OCI-LY1 (cell line): ENCODE measurements at regions not wholly inside any gene's neighbourhood (a gene's known extent, or its start where the extent isn't known, plus 50 kb on each side); places are given as distances from the start of the nearest gene placed in this dataset.
"Not testable (repeated sequence)": the region's sequence is repeated elsewhere in the genome, so short reads cannot be mapped to it uniquely, and the experiment has no call there.

Source experiments
- H2AFZ ChIP-seq: fragments of 200-600 bp; sonication (generic), shearing (Covaris generic); 2 replicates; pipeline ENCODE4 v1.6.0; 2014; ENCODE audit warnings: antibody characterized with exemption, mild to moderate bottlenecking, low read length
- H3F3A ChIP-seq: fragments of 200-600 bp; sonication (generic), shearing (Covaris generic); 2 replicates; pipeline ENCODE4 v1.6.0; 2014; ENCODE audit warnings: mild to moderate bottlenecking, antibody characterized with exemption, low read length, moderate library complexity; ENCODE audit not compliant: insufficient read depth
- H3K27ac ChIP-seq: fragments of 200-600 bp; sonication (generic); 2 replicates; pipeline ENCODE4 v1.5.1; 2014; ENCODE audit warnings: low read length, mixed run types, mild to moderate bottlenecking, low read depth; ENCODE audit not compliant: poor library complexity, severe bottlenecking
- H3K27me3 ChIP-seq: fragments of 200-600 bp; sonication (generic); 2 replicates; pipeline ENCODE4 v1.6.0; 2014; ENCODE audit warnings: antibody characterized with exemption, mild to moderate bottlenecking, low read length, moderate library complexity; ENCODE audit not compliant: insufficient read depth
- H3K36me3 ChIP-seq: fragments of 200-600 bp; sonication (generic); 2 replicates; pipeline ENCODE4 v1.6.1; 2014; ENCODE audit warnings: mild to moderate bottlenecking, antibody characterized with exemption, low read length, moderate library complexity, mixed read lengths; ENCODE audit not compliant: insufficient read depth
- H3K4me1 ChIP-seq: fragments of 200-600 bp; sonication (generic); 2 replicates; pipeline ENCODE4 v1.5.1; 2014; ENCODE audit warnings: mild to moderate bottlenecking, low read length, moderate library complexity; ENCODE audit not compliant: insufficient read depth, severe bottlenecking
- H3K4me2 ChIP-seq: fragments of 200-600 bp; sonication (generic), shearing (Covaris generic); 2 replicates; pipeline ENCODE4 v1.6.1; 2014; ENCODE audit warnings: low read length
- H3K4me3 ChIP-seq: fragments of 200-600 bp; sonication (generic); 2 replicates; pipeline ENCODE4 v1.5.1; 2014; ENCODE audit warnings: low read length, low read depth, mild to moderate bottlenecking, mixed read lengths; ENCODE audit not compliant: poor library complexity, severe bottlenecking
- H3K79me2 ChIP-seq: fragments of 200-600 bp; shearing (Covaris generic); 2 replicates; pipeline ENCODE4 v1.6.1; 2016; ENCODE audit warnings: mixed run types, low read length, mixed read lengths; ENCODE audit not compliant: insufficient read depth
- H3K9ac ChIP-seq: fragments of 200-600 bp; sonication (generic), shearing (Covaris generic); 2 replicates; pipeline ENCODE4 v1.6.1; 2014; ENCODE audit warnings: mild to moderate bottlenecking, low read length, mixed read lengths
- H3K9me2 ChIP-seq: fragments of 200-600 bp; sonication (generic), shearing (Covaris generic); 2 replicates; pipeline ENCODE4 v1.6.1; 2014; ENCODE audit warnings: low read depth, mild to moderate bottlenecking, low read length, mixed read lengths
- H3K9me3 ChIP-seq: fragments of 200-600 bp; shearing (Covaris generic); 2 replicates; pipeline ENCODE4 v1.6.1; 2014; ENCODE audit warnings: low read length, mixed read lengths
- H4K20me1 ChIP-seq: fragments of 200-600 bp; sonication (generic), shearing (Covaris generic); 2 replicates; pipeline ENCODE4 v1.6.0; 2016; ENCODE audit warnings: mild to moderate bottlenecking, low read length; ENCODE audit not compliant: insufficient read depth
- EZH2 ChIP-seq: fragments of 200-600 bp; sonication (generic), shearing (Covaris generic); IDR thresholded peaks from 2 replicates; pipeline ENCODE4 v1.8.0; 2017; ENCODE audit warnings: borderline replicate concordance, mixed run types, mild to moderate bottlenecking, antibody characterized with exemption, low read length, moderate library complexity, mixed read lengths
- TF ChIP-seq, protein P1 (sequence below): fragments of 200-600 bp; sonication (generic), shearing (Covaris generic); IDR thresholded peaks from 2 replicates; pipeline ENCODE4 v1.5.1; 2017; ENCODE audit warnings: mild to moderate bottlenecking, antibody characterized with exemption, low read length, moderate library complexity, mixed read lengths

DNA sequence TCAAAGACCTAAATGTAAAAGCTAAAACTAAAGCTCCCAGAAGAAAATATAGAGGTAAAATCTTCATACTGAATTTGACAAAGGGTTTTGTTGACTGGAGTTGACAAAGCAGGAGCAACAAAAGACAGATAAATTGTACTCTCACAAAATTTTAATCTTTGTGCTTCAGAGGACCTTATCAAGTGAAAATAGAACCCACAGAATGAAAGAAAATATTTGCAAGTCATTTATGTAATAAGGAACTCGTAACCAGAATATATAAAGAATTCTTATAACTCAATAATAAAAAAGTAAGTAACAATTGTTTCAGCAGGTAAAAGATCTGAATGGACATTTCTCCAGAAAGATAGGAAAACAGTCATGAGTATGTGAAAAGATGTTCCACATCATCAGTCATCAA, 62.0 kb upstream of the SRRM3 start:
- Histone ChIP-seq H3K27ac (no peak overlapping the region), H2AFZ (no peak overlapping the region), H3K36me3 (no peaks in the 10 kb centered on the region), H3K4me2 (no peak overlapping the region), H4K20me1 (no peaks in the 10 kb centered on the region), H3K79me2 (no peaks in the 10 kb centered on the region), H3K27me3 (peaks cover 3% of the 10 kb centered on the region; the same call in 1 of the 2 replicates), H3K9ac (no peak overlapping the region), H3K9me2 (no peaks in the 10 kb centered on the region), H3K4me1 (no peaks in the 10 kb centered on the region), H3K9me3 (no peaks in the 10 kb centered on the region), H3K4me3 (no peak overlapping the region), H3F3A (no peaks in the 10 kb centered on the region)
- TF ChIP-seq EZH2 = no peak
- TF ChIP-seq, protein P1, sequence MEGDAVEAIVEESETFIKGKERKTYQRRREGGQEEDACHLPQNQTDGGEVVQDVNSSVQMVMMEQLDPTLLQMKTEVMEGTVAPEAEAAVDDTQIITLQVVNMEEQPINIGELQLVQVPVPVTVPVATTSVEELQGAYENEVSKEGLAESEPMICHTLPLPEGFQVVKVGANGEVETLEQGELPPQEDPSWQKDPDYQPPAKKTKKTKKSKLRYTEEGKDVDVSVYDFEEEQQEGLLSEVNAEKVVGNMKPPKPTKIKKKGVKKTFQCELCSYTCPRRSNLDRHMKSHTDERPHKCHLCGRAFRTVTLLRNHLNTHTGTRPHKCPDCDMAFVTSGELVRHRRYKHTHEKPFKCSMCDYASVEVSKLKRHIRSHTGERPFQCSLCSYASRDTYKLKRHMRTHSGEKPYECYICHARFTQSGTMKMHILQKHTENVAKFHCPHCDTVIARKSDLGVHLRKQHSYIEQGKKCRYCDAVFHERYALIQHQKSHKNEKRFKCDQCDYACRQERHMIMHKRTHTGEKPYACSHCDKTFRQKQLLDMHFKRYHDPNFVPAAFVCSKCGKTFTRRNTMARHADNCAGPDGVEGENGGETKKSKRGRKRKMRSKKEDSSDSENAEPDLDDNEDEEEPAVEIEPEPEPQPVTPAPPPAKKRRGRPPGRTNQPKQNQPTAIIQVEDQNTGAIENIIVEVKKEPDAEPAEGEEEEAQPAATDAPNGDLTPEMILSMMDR = no peak

GRCh38 chr7:76140259-76140658, 61.4 kb upstream of the SRRM3 start:
- not testable (repeated sequence) for H3K9me3 ChIP-seq, H3K36me3 ChIP-seq, H3K4me1 ChIP-seq, H3K9ac ChIP-seq, H3K27ac ChIP-seq, H3K27me3 ChIP-seq, H3K9me2 ChIP-seq, H3K4me3 ChIP-seq, H2AFZ ChIP-seq, H3F3A ChIP-seq, H4K20me1 ChIP-seq, H3K4me2 ChIP-seq, H3K79me2 ChIP-seq

DNA sequence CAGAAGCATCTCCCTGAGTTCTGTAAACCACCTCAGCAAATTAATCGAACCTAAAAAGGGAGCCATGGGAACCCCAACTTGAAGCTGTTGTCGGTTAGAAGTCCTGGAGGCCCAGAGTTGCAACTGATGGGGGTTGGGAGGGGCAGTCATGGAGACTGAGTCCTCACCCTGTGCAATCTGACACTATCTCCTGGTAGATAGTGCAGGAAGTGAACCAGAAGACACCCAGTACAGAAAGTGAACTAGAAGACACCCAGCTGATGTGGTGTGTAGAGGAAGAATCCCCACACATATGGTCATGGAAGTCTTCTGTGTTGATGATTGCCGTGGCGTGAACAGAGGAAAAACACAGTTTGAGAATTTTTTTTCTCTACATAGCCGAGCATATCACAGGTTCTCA, 58.8 kb upstream of the SRRM3 start:
- no peak overlapping the region for H3K4me2 ChIP-seq
- H3K4me3 ChIP-seq = no peak overlapping the region
- no peaks in the 10 kb centered on the region for H3K4me1 ChIP-seq

DNA sequence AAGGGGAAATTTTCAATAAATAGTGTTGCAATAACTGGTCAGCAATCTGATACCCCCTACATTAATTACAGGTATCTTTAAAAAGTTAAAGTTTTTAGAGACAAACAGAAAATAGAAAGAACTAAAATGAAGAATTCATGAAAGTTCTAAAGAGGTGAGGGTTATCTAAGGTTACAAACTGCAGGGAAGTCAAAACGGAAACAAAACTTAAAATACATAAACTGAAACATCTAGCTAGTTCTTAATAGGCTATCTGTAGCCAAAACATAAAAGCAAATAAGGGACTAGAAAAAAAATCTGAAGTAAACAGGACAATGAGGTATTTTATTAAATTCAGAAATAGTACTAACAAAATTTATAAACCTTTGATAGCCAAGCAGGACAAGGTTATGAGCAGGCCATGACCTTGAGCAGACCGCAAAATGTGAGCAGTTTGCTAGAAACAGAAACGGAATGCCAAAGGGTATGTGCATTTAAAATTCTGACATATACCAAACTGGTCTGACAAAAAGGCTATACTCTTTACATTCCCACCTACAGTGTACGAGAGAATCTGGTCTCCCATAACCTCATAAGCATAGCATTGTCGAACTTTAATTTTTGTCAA, 56.9 kb upstream of the SRRM3 start:
- not testable (repeated sequence) for H3K27me3 ChIP-seq, H3K4me1 ChIP-seq, H3K4me3 ChIP-seq, H3K36me3 ChIP-seq, H3K27ac ChIP-seq, H3F3A ChIP-seq, H3K9ac ChIP-seq, H3K9me3 ChIP-seq, H3K79me2 ChIP-seq, H3K4me2 ChIP-seq, H4K20me1 ChIP-seq, H3K9me2 ChIP-seq, H2AFZ ChIP-seq

More for the DNA sequence above, 58.8 kb upstream of the SRRM3 start:
- no peak overlapping the region for H3K27ac ChIP-seq
- H2AFZ ChIP-seq = no peak overlapping the region
- no peaks in the 10 kb centered on the region for H3K79me2 ChIP-seq
- no peaks in the 10 kb centered on the region for H3K36me3 ChIP-seq
- H3K9me3 ChIP-seq = no peaks in the 10 kb centered on the region
- no peak for TF ChIP-seq EZH2
- TF ChIP-seq, protein P1 = no peak
- no peaks in the 10 kb centered on the region for H3F3A ChIP-seq
- H3K9me2 ChIP-seq = no peaks in the 10 kb centered on the region
- H3K9ac ChIP-seq = no peak overlapping the region
- peaks cover 3% of the 10 kb centered on the region; the same call in 1 of the 2 replicates for H3K27me3 ChIP-seq
- no peaks in the 10 kb centered on the region for H4K20me1 ChIP-seq
